ENCODE measurements at regions not wholly inside any gene's neighbourhood (a gene's known extent, or its start where the extent isn't known, plus 50 kb on each side); places are given as distances from the start of the nearest gene placed in this dataset.

DNA sequence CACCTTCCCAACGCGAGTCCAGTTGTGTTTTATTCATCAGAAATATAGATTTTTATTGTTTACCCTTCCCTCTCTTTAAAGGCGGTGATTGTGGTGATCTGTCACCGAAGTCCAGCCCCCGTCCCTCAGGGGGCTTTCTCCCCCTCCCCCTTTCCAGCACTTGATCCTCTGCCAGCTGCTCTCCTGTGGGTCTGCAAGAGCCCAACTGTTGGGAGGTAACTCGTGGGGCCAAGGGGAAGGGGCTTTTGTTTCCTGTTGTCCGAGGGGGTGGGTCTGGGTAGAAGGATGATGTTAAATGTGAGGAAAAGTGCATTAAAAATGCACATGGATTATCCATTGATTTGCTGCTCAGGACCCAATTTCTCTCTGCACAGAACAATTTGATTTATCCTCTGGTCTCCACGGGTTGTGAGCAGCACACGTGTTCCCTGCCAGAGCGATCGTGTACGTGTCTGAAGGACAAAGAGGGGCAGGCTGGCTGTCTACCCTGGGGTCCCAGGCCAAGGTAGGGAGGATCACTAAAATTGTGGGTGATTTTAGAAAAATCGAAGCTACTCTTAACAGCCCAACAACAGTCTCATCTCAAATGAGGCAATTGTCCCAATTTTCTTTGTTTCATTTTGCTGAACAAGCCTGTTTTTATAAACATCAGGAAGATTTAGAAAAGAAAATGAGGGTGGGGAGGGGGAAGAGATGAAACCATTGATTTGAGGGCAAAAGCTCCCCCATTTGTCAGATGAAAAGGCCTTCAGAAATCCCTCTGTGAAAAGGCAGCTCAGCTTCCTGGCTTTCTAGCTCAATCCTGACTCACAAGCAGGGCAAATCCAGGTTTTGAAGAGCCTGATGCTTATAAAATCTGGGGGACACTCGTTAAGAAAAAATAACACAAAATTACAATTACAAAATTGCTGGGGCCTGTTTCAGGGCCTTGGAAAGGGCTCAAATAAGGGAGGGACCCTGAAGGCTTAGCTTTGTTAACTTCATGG is 176.2 kb downstream of the RHOU start:
- no peaks in the 10 kb centered on the region for H3K36me3 ChIP-seq (ENCODE audit: insufficient read depth in 1 of 2, low read depth in 1 of 2)
- no peaks in the 10 kb centered on the region for H3K4me1 ChIP-seq
- DNase-seq, result no peak
- no peak overlapping the region for H3K4me3 ChIP-seq
- intact Hi-C loops (cut with DNase I), result no loop called here
- no peaks in the 10 kb centered on the region for H3K9me3 ChIP-seq
- no peaks in the 10 kb centered on the region for H3K27me3 ChIP-seq (ENCODE audit: insufficient read depth in 3 of 3, low read length in 2 of 3)
- H3K27ac ChIP-seq, result no peak overlapping the region
- TF ChIP-seq, protein P1, sequence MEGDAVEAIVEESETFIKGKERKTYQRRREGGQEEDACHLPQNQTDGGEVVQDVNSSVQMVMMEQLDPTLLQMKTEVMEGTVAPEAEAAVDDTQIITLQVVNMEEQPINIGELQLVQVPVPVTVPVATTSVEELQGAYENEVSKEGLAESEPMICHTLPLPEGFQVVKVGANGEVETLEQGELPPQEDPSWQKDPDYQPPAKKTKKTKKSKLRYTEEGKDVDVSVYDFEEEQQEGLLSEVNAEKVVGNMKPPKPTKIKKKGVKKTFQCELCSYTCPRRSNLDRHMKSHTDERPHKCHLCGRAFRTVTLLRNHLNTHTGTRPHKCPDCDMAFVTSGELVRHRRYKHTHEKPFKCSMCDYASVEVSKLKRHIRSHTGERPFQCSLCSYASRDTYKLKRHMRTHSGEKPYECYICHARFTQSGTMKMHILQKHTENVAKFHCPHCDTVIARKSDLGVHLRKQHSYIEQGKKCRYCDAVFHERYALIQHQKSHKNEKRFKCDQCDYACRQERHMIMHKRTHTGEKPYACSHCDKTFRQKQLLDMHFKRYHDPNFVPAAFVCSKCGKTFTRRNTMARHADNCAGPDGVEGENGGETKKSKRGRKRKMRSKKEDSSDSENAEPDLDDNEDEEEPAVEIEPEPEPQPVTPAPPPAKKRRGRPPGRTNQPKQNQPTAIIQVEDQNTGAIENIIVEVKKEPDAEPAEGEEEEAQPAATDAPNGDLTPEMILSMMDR (IDR thresholded peaks at IDR 0.05), result no peak
- ATAC-seq, result no peak
- WGBS, 3 donors, result 70 to 73% (median 71%) methylated on average over 14 of the region's 14 CpGs

DNA sequence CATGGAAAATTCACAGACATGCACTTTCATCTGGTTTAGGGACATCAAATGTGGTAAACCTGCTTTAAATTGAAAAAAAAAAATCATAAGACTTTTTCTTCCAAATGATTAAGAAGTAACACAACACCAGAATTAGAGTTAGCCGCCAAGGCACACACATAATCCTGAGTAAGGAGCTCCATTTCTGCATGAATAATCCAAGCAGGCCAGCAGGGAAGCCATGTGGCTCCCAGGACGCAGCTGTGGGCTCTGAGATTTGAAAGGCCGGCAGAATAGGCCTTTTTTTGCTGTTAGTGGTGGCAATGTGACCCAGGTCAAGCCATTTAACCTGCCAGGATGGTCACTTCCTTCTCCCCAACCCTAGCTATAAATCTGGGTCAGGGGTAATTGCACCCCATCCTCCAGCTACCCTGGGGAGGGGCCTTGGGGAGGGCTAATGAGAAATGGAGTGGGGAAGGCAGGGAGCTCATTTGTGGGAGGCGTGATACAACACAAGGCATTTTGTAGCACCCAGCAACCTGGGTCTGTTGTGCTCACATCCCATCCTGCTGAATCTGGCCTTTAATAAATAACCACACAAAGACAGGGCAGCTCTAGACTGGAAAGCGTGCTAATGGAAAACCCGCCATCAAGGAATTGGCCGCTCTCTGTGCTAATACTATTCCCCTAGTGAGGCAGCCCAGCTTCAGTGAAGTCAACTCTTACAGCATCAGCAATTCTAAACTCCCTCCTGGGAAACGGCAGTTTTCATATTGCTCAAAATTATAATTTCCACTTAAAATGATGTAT is 178.5 kb downstream of the RHOU start:
- no peaks in the 10 kb centered on the region for H3K4me1 ChIP-seq
- no peak overlapping the region for H3K27ac ChIP-seq
- H3K4me3 ChIP-seq, result no peak overlapping the region
- no peaks in the 10 kb centered on the region for H3K27me3 ChIP-seq (ENCODE audit: insufficient read depth in 3 of 3, low read length in 2 of 3)
- intact Hi-C loops (cut with DNase I), result no loop called here
- TF ChIP-seq, protein P1 (IDR thresholded peaks at IDR 0.05), result no peak
- H3K9me3 ChIP-seq, result no peaks in the 10 kb centered on the region
- WGBS, 3 donors, result 80 to 87% (median 83%) methylated on average over 8 of the region's 8 CpGs
- DNase-seq, result no peak
- ATAC-seq, result no peak
- H3K36me3 ChIP-seq (ENCODE audit: insufficient read depth in 1 of 2, low read depth in 1 of 2), result no peaks in the 10 kb centered on the region

DNA sequence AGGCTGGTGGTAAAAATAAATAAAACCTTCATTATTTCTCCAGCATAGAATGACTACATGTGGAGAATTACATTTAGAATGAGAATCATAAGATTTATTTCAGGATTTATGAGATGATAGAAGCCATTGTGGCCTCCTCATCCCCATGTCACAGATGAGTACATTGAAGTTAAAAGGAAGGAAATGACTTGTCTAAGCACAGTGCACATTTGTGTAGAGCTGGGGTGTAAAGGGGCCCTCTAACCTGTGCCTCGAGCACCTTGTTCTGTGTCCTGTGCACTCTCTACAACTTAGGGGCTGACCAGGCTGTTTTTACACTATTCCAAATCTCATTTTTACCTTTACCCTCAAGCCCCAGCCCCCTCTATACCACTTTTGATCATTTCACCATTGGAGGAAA is 179.4 kb downstream of the RHOU start:
- H3K36me3 ChIP-seq (ENCODE audit: insufficient read depth in 1 of 2, low read depth in 1 of 2), result no peaks in the 10 kb centered on the region
- intact Hi-C loops (cut with DNase I), result no loop called here
- H3K9me3 ChIP-seq, result no peaks in the 10 kb centered on the region
- TF ChIP-seq, protein P1 (IDR thresholded peaks at IDR 0.05), result no peak
- ATAC-seq (no peak), DNase-seq (no peak)
- no peaks in the 10 kb centered on the region for H3K4me1 ChIP-seq
- H3K27me3 ChIP-seq (ENCODE audit: insufficient read depth in 3 of 3, low read length in 2 of 3), result no peaks in the 10 kb centered on the region
- WGBS, 3 donors, result 90 to 96% (median 91%) methylated on average over 1 of the region's 1 CpG
- no peak overlapping the region for H3K27ac ChIP-seq
- H3K4me3 ChIP-seq, result no peak overlapping the region

DNA sequence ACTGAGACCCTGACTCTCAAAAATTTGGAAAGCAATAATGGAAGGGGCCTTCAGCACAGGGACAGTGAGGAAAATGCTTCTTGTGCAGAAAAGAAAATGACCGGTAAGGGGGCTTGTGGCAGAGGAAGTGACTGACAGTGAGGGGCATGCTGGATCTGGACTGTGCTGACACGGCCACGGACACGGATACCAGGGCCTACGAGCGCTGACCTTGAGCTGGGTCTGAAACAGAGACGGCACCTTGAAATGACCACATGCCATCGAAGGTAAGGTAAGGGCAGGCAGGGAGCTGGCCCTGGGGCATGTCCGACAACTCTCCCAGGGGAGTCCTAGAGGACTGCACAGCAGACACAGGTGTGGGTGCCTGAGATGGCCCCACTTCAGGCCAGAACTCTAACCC is 182.1 kb downstream of the RHOU start:
- TF ChIP-seq, protein P1 (IDR thresholded peaks at IDR 0.05), result no peak
- no peaks in the 10 kb centered on the region for H3K9me3 ChIP-seq
- WGBS, 3 donors, result 92 to 97% (median 97%) methylated on average over 9 of the region's 9 CpGs

More for the DNA sequence above, 182.1 kb downstream of the RHOU start:
- Histone ChIP-seq H3K27ac (no peak overlapping the region), H3K36me3 (ENCODE audit: insufficient read depth in 1 of 2, low read depth in 1 of 2) (no peaks in the 10 kb centered on the region), H3K4me1 (no peaks in the 10 kb centered on the region), H3K27me3 (ENCODE audit: insufficient read depth in 3 of 3, low read length in 2 of 3) (no peaks in the 10 kb centered on the region), H3K4me3 (no peak overlapping the region)
- no peak for ATAC-seq
- DNase-seq, result no peak
- intact Hi-C loops (cut with DNase I), result no loop called here

All from psoas muscle (tissue), 7 donors.